ENCODE measurements at regions not wholly inside any gene's neighbourhood (a gene's known extent, or its start where the extent isn't known, plus 50 kb on each side); places are given as distances from the start of the nearest gene placed in this dataset.

DNA sequence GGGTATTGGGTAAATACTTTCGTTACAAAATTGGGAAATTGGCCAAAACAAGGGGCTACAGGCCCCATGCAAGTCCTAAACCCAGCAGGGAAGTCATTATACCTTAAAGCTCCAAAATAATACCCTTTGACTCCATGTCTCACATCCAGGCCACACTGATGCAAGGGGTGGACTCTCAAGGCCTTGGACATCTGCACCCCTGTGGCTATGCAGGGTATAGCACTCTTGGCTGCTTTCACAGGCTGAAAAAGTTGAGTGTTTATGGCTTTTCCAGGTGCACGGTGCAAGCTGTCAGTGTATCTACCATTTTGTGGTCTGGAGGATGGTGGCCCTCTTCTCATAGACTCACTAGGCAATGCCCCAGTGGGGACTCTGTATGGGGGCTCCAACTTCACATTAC, 326.5 kb downstream of the TEX13C start:
- TF ChIP-seq AEBP2 (tag by site-specific recombination; IDR thresholded peaks at IDR 0.05; ENCODE audit: borderline replicate concordance) (no peak), ZNF202 (tag by site-specific recombination; IDR thresholded peaks at IDR 0.05; ENCODE audit: borderline replicate concordance) (no peak), ZNF426 (tag by site-specific recombination; IDR thresholded peaks at IDR 0.05) (no peak), PRDM10 (tag by site-specific recombination; IDR thresholded peaks at IDR 0.05) (no peak), ZSCAN23 (tag by site-specific recombination; IDR thresholded peaks at IDR 0.05) (no peak), ZSCAN4 (tag by site-specific recombination; IDR thresholded peaks at IDR 0.05) (no peak), SP7 (tag by site-specific recombination; IDR thresholded peaks at IDR 0.05) (no peak), ZNF768 (tag by site-specific recombination; IDR thresholded peaks at IDR 0.05) (no peak), ZNF645 (tag by site-specific recombination; IDR thresholded peaks at IDR 0.05) (no peak)
- Histone ChIP-seq H3K9me3 (ENCODE audit: control insufficient read depth, insufficient read depth, low read depth, low read length) (no peaks in the 10 kb centered on the region), H3K36me3 (ENCODE audit: control insufficient read depth in 2 of 2, insufficient read depth in 1 of 2, low read length in 2 of 2) (no peaks in the 10 kb centered on the region), H3K4me1 (ENCODE audit: control insufficient read depth, insufficient read depth, low read length) (no peaks in the 10 kb centered on the region), H3K4me3 (ENCODE audit: low read depth, low read length) (no peak overlapping the region), H3K27ac (ENCODE audit: extremely low read depth, low read depth, low read length) (no peak overlapping the region)
- POLR2A ChIA-PET: no interaction called here
- CTCF ChIA-PET: interaction anchor here (0.6 kb wide), 1 partner anchor 43 kb away, joined by 3 read pairs; no protein-coding TSS in a partner anchor

DNA sequence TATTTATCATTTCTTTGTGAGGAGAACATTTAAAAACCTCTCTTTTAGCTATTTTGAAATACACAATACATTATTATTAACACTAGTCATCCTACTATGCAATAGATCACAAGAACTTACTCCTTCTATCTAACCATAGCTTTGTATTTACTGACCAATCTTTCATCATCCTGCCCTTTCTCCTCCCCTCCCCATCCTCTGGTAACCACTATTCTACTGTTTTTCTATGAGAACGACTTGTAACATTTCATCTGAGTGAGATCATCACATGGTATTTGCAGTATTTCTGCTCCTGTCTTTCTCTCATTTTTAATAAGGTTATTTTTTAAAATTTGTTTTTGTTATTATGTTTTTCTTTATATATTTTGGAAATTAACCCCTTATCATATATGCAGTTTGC, 331.8 kb downstream of the TEX13C start:
- H3K9me3 ChIP-seq (ENCODE audit: control insufficient read depth, insufficient read depth, low read depth, low read length): peaks cover 3% of the 10 kb centered on the region
- H3K4me3 ChIP-seq (ENCODE audit: low read depth, low read length): no peak overlapping the region
- ChIA-PET CTCF (no interaction called here), POLR2A (no interaction called here)
- no peaks in the 10 kb centered on the region for H3K4me1 ChIP-seq (ENCODE audit: control insufficient read depth, insufficient read depth, low read length)
- no peaks in the 10 kb centered on the region for H3K36me3 ChIP-seq (ENCODE audit: control insufficient read depth in 2 of 2, insufficient read depth in 1 of 2, low read length in 2 of 2)
- H3K27ac ChIP-seq (ENCODE audit: extremely low read depth, low read depth, low read length): no peak overlapping the region
- TF ChIP-seq ZBTB48 (tag by site-specific recombination; IDR thresholded peaks at IDR 0.05): no peak
- no peak for TF ChIP-seq ZNF280C (tag by site-specific recombination; IDR thresholded peaks at IDR 0.05)
- TF ChIP-seq ZNF777 (tag by site-specific recombination; IDR thresholded peaks at IDR 0.05; ENCODE audit: borderline replicate concordance): no peak
- TF ChIP-seq, protein P1, sequence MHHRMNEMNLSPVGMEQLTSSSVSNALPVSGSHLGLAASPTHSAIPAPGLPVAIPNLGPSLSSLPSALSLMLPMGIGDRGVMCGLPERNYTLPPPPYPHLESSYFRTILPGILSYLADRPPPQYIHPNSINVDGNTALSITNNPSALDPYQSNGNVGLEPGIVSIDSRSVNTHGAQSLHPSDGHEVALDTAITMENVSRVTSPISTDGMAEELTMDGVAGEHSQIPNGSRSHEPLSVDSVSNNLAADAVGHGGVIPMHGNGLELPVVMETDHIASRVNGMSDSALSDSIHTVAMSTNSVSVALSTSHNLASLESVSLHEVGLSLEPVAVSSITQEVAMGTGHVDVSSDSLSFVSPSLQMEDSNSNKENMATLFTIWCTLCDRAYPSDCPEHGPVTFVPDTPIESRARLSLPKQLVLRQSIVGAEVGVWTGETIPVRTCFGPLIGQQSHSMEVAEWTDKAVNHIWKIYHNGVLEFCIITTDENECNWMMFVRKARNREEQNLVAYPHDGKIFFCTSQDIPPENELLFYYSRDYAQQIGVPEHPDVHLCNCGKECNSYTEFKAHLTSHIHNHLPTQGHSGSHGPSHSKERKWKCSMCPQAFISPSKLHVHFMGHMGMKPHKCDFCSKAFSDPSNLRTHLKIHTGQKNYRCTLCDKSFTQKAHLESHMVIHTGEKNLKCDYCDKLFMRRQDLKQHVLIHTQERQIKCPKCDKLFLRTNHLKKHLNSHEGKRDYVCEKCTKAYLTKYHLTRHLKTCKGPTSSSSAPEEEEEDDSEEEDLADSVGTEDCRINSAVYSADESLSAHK (tag by site-specific recombination; IDR thresholded peaks at IDR 0.05): no peak
- no peak for TF ChIP-seq TCF7L2 (IDR thresholded peaks at IDR 0.05; ENCODE audit: borderline replicate concordance, low read depth, low read length)
- TF ChIP-seq ZNF211 (tag by site-specific recombination; IDR thresholded peaks at IDR 0.05; ENCODE audit: low read depth): no peak
- TF ChIP-seq ZNF423 (tag by site-specific recombination; IDR thresholded peaks at IDR 0.05): no peak
- no peak for TF ChIP-seq SP2 (tag by site-specific recombination; IDR thresholded peaks at IDR 0.05)
- TF ChIP-seq TRIM28 (IDR thresholded peaks at IDR 0.05; ENCODE audit: borderline replicate concordance, low read length): no peak
- TF ChIP-seq ZNF707 (tag by site-specific recombination; IDR thresholded peaks at IDR 0.05): no peak
- TF ChIP-seq KLF7 (tag by site-specific recombination; IDR thresholded peaks at IDR 0.05; ENCODE audit: borderline replicate concordance): no peak
- no peak for TF ChIP-seq ZSCAN5A (tag by site-specific recombination; IDR thresholded peaks at IDR 0.05)
- no peak for TF ChIP-seq WT1 (tag by site-specific recombination; IDR thresholded peaks at IDR 0.05)
